ENCODE measurements at regions not wholly inside any gene's neighbourhood (a gene's known extent, or its start where the extent isn't known, plus 50 kb on each side); places are given as distances from the start of the nearest gene placed in this dataset.

- Histone ChIP-seq H4K20me1 (ENCODE audit: insufficient read depth, low read length, poor library complexity, severe bottlenecking) (no peaks in the 10 kb centered on the region), H3K9me3 (ENCODE audit: insufficient read depth, low read depth, low read length) (no peaks in the 10 kb centered on the region), H3K79me2 (ENCODE audit: insufficient read depth, low read length) (no peaks in the 10 kb centered on the region), H3K27me3 (ENCODE audit: insufficient read depth, low read length, poor library complexity, severe bottlenecking) (no peaks in the 10 kb centered on the region), H3K4me3 (ENCODE audit: low read length, poor library complexity, severe bottlenecking) (no peak overlapping the region), H2AFZ (ENCODE audit: low read length) (no peak overlapping the region), H3K9ac (ENCODE audit: low read depth, low read length, poor library complexity, severe bottlenecking) (no peak overlapping the region), H3K4me1 (ENCODE audit: insufficient read depth, low read length, poor library complexity, severe bottlenecking) (no peaks in the 10 kb centered on the region), H3K4me2 (ENCODE audit: low read depth, low read length, poor library complexity, severe bottlenecking) (no peak overlapping the region), H3K36me3 (ENCODE audit: insufficient read depth, low read length) (no peaks in the 10 kb centered on the region), H3K9me2 (replicated peaks; ENCODE audit: low read depth, low read length) (no peaks in the 10 kb centered on the region), H3F3A (ENCODE audit: low read depth) (no peaks in the 10 kb centered on the region)
- TF ChIP-seq CTCF (conservative IDR thresholded peaks at IDR 0.05; ENCODE audit: low read length) (no peak), EZH2phosphoT487 (IDR thresholded peaks at IDR 0.05; ENCODE audit: borderline replicate concordance) (no peak)
Measured at GRCh38 chr17:70716551-70716950, 547.2 kb downstream of the KCNJ2 start.

- Histone ChIP-seq H4K20me1 (ENCODE audit: insufficient read depth, low read length, poor library complexity, severe bottlenecking) (no peaks in the 10 kb centered on the region), H3K4me3 (ENCODE audit: low read length, poor library complexity, severe bottlenecking) (no peak overlapping the region), H3K4me1 (ENCODE audit: insufficient read depth, low read length, poor library complexity, severe bottlenecking) (no peaks in the 10 kb centered on the region), H3F3A (ENCODE audit: low read depth) (no peaks in the 10 kb centered on the region), H3K36me3 (ENCODE audit: insufficient read depth, low read length) (no peaks in the 10 kb centered on the region), H3K79me2 (ENCODE audit: insufficient read depth, low read length) (no peaks in the 10 kb centered on the region), H3K9ac (ENCODE audit: low read depth, low read length, poor library complexity, severe bottlenecking) (no peak overlapping the region), H3K9me2 (replicated peaks; ENCODE audit: low read depth, low read length) (no peaks in the 10 kb centered on the region), H2AFZ (ENCODE audit: low read length) (no peak overlapping the region), H3K4me2 (ENCODE audit: low read depth, low read length, poor library complexity, severe bottlenecking) (no peak overlapping the region), H3K27me3 (ENCODE audit: insufficient read depth, low read length, poor library complexity, severe bottlenecking) (no peaks in the 10 kb centered on the region), H3K9me3 (ENCODE audit: insufficient read depth, low read depth, low read length) (no peaks in the 10 kb centered on the region)
- no peak for TF ChIP-seq CTCF (conservative IDR thresholded peaks at IDR 0.05; ENCODE audit: low read length)
- no peak for TF ChIP-seq EZH2phosphoT487 (IDR thresholded peaks at IDR 0.05; ENCODE audit: borderline replicate concordance)
Measured at GRCh38 chr17:70717042-70717441, 547.7 kb downstream of the KCNJ2 start.

GRCh38 chr17:70736375-70736957 is 567.1 kb downstream of the KCNJ2 start:
- Histone ChIP-seq H4K20me1 (ENCODE audit: insufficient read depth, low read length, poor library complexity, severe bottlenecking) (no peaks in the 10 kb centered on the region), H2AFZ (ENCODE audit: low read length) (no peak overlapping the region), H3K4me3 (ENCODE audit: low read length, poor library complexity, severe bottlenecking) (no peak overlapping the region), H3K9ac (ENCODE audit: low read depth, low read length, poor library complexity, severe bottlenecking) (no peak overlapping the region), H3K36me3 (ENCODE audit: insufficient read depth, low read length) (no peaks in the 10 kb centered on the region), H3K9me2 (replicated peaks; ENCODE audit: low read depth, low read length) (no peaks in the 10 kb centered on the region), H3K4me1 (ENCODE audit: insufficient read depth, low read length, poor library complexity, severe bottlenecking) (no peaks in the 10 kb centered on the region), H3K9me3 (ENCODE audit: insufficient read depth, low read depth, low read length) (no peaks in the 10 kb centered on the region), H3F3A (ENCODE audit: low read depth) (no peaks in the 10 kb centered on the region), H3K79me2 (ENCODE audit: insufficient read depth, low read length) (no peaks in the 10 kb centered on the region), H3K27me3 (ENCODE audit: insufficient read depth, low read length, poor library complexity, severe bottlenecking) (no peaks in the 10 kb centered on the region), H3K4me2 (ENCODE audit: low read depth, low read length, poor library complexity, severe bottlenecking) (no peak overlapping the region)
- TF ChIP-seq EZH2phosphoT487 (IDR thresholded peaks at IDR 0.05; ENCODE audit: borderline replicate concordance) (no peak), CTCF (conservative IDR thresholded peaks at IDR 0.05; ENCODE audit: low read length) (no peak)

All from Loucy (cell line).